Sigmoid colon (tissue), 6 donors: ENCODE measurements at regions not wholly inside any gene's neighbourhood (a gene's known extent, or its start where the extent isn't known, plus 50 kb on each side); places are given as distances from the start of the nearest gene placed in this dataset.

Experiments used
- DNase-seq: peaks from one replicate; pipeline ENCODE4 v3.0.0-alpha.2; 2019
- H3K27ac ChIP-seq, 4 donors: fragments of 200-600 bp; sonication (generic); one replicate each; pipeline ENCODE4 v1.5.1; 2016 to 2019; ENCODE audit warnings: mild to moderate bottlenecking in 1 of 4
- H3K27me3 ChIP-seq, 3 donors: fragments of 200-600 bp; sonication (generic); one replicate each; pipeline ENCODE4 v1.5.1; 2019; ENCODE audit warnings: mild to moderate bottlenecking in 1 of 3
- H3K36me3 ChIP-seq, 4 donors: fragments of 200-600 bp; sonication (generic); one replicate each; pipeline ENCODE4 v1.5.1; 2016 to 2019
- H3K4me1 ChIP-seq, 4 donors: fragments of 200-600 bp; sonication (generic); one replicate each; pipeline ENCODE4 v1.5.1; 2017 to 2019
- H3K4me3 ChIP-seq, 4 donors: fragments of 200-600 bp; sonication (generic); one replicate each; pipeline ENCODE4 v1.5.1; 2017 to 2019; ENCODE audit warnings: mild to moderate bottlenecking in 2 of 4, moderate library complexity in 1 of 4
- H3K9me3 ChIP-seq, 4 donors: fragments of 200-600 bp in 3 of 4; sonication (generic) in 3 of 4; one replicate each; pipeline versions ENCODE4 v1.5.1 to v1.6.1; 2013 to 2019
- CTCF ChIP-seq, 4 experiments: fragments of 450-650 bp in 3 of 4; fragments of 200-600 bp in 1 of 4; IDR thresholded peaks; one replicate each; pipeline ENCODE4 v1.5.1; 2016 to 2019; ENCODE audit warnings: antibody characterized with exemption in 4 of 4, mild to moderate bottlenecking in 3 of 4, moderate library complexity in 2 of 4
- EP300 ChIP-seq, 4 donors: sonication (generic); formaldehyde crosslinking; IDR thresholded peaks; one replicate each; pipeline ENCODE4 v1.6.1; 2017; ENCODE audit warnings: antibody characterized with exemption in 4 of 4
- POLR2A ChIP-seq, 2 donors: fragments of 450-650 bp; IDR thresholded peaks; one replicate each; pipeline ENCODE4 v1.6.1; 2016; ENCODE audit warnings: antibody characterized with exemption in 2 of 2, mild to moderate bottlenecking in 2 of 2, moderate library complexity in 2 of 2
- POLR2AphosphoS5 ChIP-seq, 4 donors: sonication (generic); formaldehyde crosslinking; IDR thresholded peaks; one replicate each; pipeline ENCODE4 v1.6.1; 2017; ENCODE audit warnings: antibody characterized with exemption in 4 of 4
- WGBS, 2 donors: extraction: QIAGEN DNeasy Blood & Tissue Kit; methylation state at CpG; one replicate each; pipeline ENCODE4 v1.1.7; 2013; 5-methylcytosine and 5-hydroxymethylcytosine counted together
- intact Hi-C: fragments of 100-400 bp; cut with DNase I; formaldehyde crosslinking; loops from one replicate; pipeline ENCODE4 v1.15.1; 2023
- donor health status: healthy with polysubstance abuse.
- donor health status: healthy.

GRCh38 chr6:71080133-71080532, 123.3 kb upstream of the B3GAT2 start:
- 72 to 83% methylated on average over 2 of the region's 2 CpGs for WGBS, 2 donors
- H3K4me1 ChIP-seq, result peaks cover 0 to 14% (median 6%) of the 10 kb centered on the region in 4 donors
- DNase-seq, result no peak
- no peaks in the 10 kb centered on the region for H3K36me3 ChIP-seq
- no peak overlapping the region for H3K27ac ChIP-seq
- H3K4me3 ChIP-seq, result no peak overlapping the region
- intact Hi-C loops, result no loop called here
- no peak for TF ChIP-seq CTCF (IDR thresholded peaks at IDR 0.05)
- TF ChIP-seq POLR2AphosphoS5 (IDR thresholded peaks at IDR 0.05), result no peak
- TF ChIP-seq EP300 (IDR thresholded peaks at IDR 0.05), result no peak
- no peak for TF ChIP-seq POLR2A (IDR thresholded peaks at IDR 0.05)
- no peaks in the 10 kb centered on the region for H3K9me3 ChIP-seq
- no peaks in the 10 kb centered on the region for H3K27me3 ChIP-seq

GRCh38 chr6:71080826-71081225, 124.0 kb upstream of the B3GAT2 start:
- intact Hi-C loops, result no loop called here

GRCh38 chr6:71082033-71082650, 125.3 kb upstream of the B3GAT2 start:
- Histone ChIP-seq H3K4me1 (peaks cover 0 to 14% (median 6%) of the 10 kb centered on the region in 4 donors), H3K4me3 (peak overlapping the region in 3 of 4 donors; percentile 6 to 23 (median 11)), H3K9me3 (no peaks in the 10 kb centered on the region), H3K27me3 (no peaks in the 10 kb centered on the region), H3K27ac (peak overlapping the region in 1 of 4 donors; percentile 5), H3K36me3 (no peaks in the 10 kb centered on the region)
- TF ChIP-seq EP300 (IDR thresholded peaks at IDR 0.05) (no peak), CTCF (IDR thresholded peaks at IDR 0.05) (no peak), POLR2A (IDR thresholded peaks at IDR 0.05) (no peak)
- DNase-seq, result no peak
- 37 to 64% methylated on average over 6 of the region's 6 CpGs for WGBS, 2 donors
- intact Hi-C loops, result no loop called here

More at GRCh38 chr6:71080826-71081225, 124.0 kb upstream of the B3GAT2 start:
- H3K4me1 ChIP-seq, result peaks cover 0 to 14% (median 6%) of the 10 kb centered on the region in 4 donors
- H3K27ac ChIP-seq, result no peak overlapping the region
- TF ChIP-seq POLR2A (IDR thresholded peaks at IDR 0.05) (no peak), EP300 (IDR thresholded peaks at IDR 0.05) (no peak), CTCF (IDR thresholded peaks at IDR 0.05) (no peak), POLR2AphosphoS5 (IDR thresholded peaks at IDR 0.05) (no peak)
- no peak for DNase-seq
- H3K4me3 ChIP-seq, result no peak overlapping the region
- no peaks in the 10 kb centered on the region for H3K9me3 ChIP-seq
- no peaks in the 10 kb centered on the region for H3K27me3 ChIP-seq
- WGBS, 2 donors, result 63 to 69% methylated on average over 4 of the region's 4 CpGs
- no peaks in the 10 kb centered on the region for H3K36me3 ChIP-seq

- intact Hi-C loops, result no loop called here
- Histone ChIP-seq H3K9me3 (no peaks in the 10 kb centered on the region), H3K36me3 (no peaks in the 10 kb centered on the region), H3K27me3 (no peaks in the 10 kb centered on the region), H3K4me3 (no peak overlapping the region), H3K4me1 (peaks cover 0 to 14% (median 6%) of the 10 kb centered on the region in 4 donors), H3K27ac (no peak overlapping the region)
- WGBS, 2 donors, result 63 to 72% methylated on average over 6 of the region's 6 CpGs
- no peak for TF ChIP-seq POLR2A (IDR thresholded peaks at IDR 0.05)
- no peak for TF ChIP-seq POLR2AphosphoS5 (IDR thresholded peaks at IDR 0.05)
- TF ChIP-seq CTCF (IDR thresholded peaks at IDR 0.05), result no peak
- no peak for TF ChIP-seq EP300 (IDR thresholded peaks at IDR 0.05)
- DNase-seq, result no peak
These were observed 126.5 kb upstream of the B3GAT2 start for GRCh38 chr6:71083308-71083820.

GRCh38 chr6:71088166-71088565, 131.3 kb upstream of the B3GAT2 start:
- no peaks in the 10 kb centered on the region for H3K4me1 ChIP-seq
- WGBS, 2 donors, result 75 to 76% methylated on average over 3 of the region's 3 CpGs
- H3K9me3 ChIP-seq, result no peaks in the 10 kb centered on the region
- H3K27me3 ChIP-seq, result no peaks in the 10 kb centered on the region
- DNase-seq, result no peak
- H3K36me3 ChIP-seq, result no peaks in the 10 kb centered on the region
- no peak overlapping the region for H3K27ac ChIP-seq
- no peak overlapping the region for H3K4me3 ChIP-seq
- intact Hi-C loops, result no loop called here
- TF ChIP-seq POLR2AphosphoS5 (IDR thresholded peaks at IDR 0.05) (no peak), POLR2A (IDR thresholded peaks at IDR 0.05) (no peak), CTCF (IDR thresholded peaks at IDR 0.05) (no peak), EP300 (IDR thresholded peaks at IDR 0.05) (no peak)
